Activated T-helper 9 cell treated with anti-CD3 and anti-CD28 coated beads, Interleukin-2, amount 50 U/mL, for 16 hours (primary cell): ENCODE measurements at regions not wholly inside any gene's neighbourhood (a gene's known extent, or its start where the extent isn't known, plus 50 kb on each side); places are given as distances from the start of the nearest gene placed in this dataset.
"Not testable (repeated sequence)": the region's sequence is repeated elsewhere in the genome, so short reads cannot be mapped to it uniquely, and the experiment has no call there.

Source experiments
- DNase-seq: peaks from one replicate; pipeline ENCODE4 v3.0.0-alpha.2; 2020; ENCODE audit warnings: low read depth

DNA sequence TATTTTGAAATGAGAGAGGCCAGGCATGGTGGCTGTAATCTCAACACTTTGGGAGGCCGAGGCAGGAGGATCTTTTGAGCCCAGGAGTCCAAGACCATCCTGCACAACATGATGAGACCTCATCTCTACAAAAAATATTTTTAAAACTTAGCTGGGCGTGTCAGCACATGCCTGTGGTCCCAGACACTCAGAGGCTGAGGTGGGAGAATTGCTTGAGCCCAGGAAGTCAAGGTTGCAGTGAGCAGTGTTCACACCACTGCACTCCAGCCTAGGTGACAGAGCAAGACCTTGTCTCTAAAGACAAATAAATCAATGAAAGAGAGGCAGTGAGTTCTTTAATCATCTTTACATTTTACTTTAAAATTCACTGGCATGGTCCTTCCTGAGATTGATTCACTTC, 124.5 kb downstream of the DUSP6 start:
- no peak for DNase-seq

DNA sequence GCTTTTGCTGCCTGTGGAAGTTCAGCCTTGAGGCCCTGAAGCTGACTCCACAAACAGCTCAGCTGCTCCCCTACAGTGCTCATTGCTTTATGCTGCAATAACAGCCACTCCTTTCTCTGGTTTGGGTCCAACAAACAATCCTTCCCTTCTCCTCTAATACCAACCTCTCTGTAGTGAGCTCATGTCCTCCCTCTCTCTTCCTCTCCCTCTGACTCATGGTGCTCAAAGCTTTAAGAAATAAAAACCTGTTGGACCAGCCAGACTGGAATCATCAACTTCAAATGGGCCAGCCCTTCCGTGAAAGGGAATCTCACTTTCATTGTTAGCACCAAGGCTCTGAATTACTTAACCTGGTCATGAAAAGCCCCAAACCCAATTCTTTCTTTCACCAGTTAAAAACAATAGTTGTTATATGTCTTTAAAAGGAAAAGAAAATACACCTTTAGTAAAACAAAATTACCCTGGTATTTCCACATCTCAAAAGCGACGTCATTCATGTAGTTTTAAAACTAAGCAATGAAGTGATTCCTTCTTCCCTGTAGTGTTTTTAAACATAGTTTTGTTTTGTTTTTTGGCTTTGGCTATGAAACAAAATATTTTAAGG, 126.4 kb downstream of the DUSP6 start:
- no peak for DNase-seq

DNA sequence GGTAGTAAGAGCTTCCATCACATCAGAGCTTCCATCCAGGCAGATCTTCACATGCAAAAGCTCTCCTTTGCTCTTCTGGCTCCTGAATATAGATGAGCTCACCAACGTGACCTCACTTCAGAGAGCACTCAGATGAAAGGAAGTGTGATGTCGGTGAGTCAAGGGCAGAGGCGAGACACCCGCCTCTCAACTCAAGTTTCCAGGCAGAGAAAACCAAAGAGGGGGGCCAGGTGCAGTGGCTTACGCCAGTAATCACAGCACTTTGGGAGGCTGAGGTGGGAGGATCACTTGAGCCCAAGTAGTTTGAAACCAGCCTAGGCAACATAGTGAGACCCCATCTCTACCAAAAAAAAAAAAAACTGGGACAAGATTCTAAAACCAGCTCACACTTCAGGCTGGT, 126.9 kb downstream of the DUSP6 start:
- peak; percentile 60 for DNase-seq

DNA sequence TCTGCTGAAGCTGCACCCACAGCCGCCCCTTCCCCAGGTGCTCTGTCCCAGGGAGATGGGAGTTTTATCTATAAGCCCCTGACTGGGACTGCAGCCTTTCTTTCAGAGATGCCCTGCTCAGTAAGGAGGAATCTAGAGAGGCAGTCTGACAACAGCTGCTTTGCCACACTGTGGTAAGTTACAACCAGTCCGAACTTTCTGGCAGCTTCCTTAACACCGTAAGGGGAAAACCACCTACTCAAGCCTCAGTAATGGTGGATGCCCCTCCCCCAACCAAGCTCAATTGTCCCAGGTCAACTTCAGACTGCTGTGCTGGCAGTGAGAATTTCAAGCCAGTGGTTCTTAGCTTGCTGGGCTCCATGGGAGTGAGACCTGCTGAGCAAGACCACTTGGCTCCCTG, 129.7 kb downstream of the DUSP6 start:
- DNase-seq: not testable (repeated sequence)

DNA sequence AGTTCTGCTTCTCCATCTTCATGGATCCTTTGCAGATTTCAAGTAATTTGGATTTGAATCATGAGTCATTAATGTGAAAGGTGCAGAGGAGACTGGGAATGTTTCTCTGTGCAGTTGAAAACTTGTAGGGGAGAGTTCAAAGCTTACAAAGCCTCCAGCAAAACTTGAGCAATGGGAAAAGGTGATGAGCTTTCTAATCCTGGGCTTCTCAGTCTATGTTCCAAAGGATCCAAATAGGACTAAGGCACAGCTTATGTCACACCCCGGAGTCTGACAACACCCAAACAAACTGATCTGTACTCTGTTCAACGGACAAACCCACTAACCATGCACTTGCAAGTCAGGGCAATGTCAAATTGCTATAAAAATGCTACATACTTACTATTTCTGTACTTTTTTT, 134.8 kb downstream of the DUSP6 start:
- no peak for DNase-seq

DNA sequence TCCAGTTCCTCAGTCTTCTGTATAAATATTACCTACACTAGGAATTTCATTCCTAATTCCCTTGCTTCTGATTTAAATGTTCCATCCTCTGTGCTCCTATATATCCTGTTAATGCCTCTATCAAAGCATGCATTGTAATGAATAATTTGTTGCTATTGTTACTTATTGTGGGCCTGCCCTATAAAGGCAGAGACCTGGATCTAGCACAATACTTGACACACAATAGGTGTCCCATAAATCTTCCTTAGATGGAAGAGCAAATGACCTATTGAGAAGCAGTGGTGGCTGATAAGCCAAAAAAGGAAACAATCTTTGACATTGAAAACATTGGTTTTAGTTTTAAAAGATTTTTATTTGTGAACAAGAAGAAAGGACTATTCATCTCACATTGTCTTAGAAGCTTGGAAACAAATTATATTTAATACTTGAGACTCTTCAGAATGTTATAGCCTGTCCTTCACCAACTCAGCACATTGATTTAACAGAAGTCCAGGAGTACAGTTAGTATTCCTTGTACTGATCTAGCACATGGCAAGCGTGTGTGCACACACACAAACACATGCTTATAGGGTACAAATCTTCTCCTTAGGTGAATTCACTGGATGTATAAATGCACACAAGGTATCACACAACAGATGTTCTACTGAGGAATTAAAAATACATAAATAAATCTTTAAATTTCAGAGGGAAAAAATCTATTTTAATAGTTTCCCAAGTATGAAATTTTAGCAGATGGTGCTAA, 135.9 kb downstream of the DUSP6 start:
- DNase-seq: no peak

DNA sequence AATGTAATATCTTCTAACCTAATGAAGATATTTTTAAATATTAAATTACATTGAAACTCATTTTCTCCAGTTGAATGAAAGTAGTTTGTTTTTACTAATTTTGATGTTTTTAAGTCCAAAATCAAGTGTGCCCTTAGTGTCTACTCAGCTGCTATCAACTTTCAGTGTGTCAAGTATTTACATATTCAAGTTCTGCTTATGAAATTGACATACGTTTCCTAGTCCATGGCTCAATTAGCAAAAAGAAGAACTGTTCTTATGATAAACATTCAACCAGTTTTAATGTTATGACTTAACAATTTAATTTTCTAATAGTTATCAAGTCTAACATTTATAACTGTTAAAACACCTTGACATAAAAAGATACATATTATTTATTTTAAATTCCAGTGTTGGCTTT, 137.1 kb downstream of the DUSP6 start:
- no peak for DNase-seq

DNA sequence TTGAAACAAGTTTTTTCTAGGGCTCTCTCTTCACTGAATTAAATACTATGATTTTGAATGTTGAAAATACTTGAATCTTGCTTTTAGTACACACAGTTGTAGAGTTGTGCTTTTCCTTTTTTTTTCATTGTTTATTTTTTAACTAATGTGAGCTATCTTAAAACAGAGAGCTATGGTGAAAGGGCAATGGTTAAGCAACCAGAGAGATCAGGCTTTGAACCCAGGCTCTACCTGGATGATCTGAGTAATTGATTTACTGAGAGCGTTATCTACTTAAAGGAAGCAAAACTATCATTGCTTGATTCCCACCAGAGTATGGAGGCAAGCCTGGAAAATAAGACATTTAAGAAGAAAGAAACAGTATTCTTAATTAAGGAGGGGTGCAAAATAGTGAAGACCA, 138.6 kb downstream of the DUSP6 start:
- DNase-seq: no peak

DNA sequence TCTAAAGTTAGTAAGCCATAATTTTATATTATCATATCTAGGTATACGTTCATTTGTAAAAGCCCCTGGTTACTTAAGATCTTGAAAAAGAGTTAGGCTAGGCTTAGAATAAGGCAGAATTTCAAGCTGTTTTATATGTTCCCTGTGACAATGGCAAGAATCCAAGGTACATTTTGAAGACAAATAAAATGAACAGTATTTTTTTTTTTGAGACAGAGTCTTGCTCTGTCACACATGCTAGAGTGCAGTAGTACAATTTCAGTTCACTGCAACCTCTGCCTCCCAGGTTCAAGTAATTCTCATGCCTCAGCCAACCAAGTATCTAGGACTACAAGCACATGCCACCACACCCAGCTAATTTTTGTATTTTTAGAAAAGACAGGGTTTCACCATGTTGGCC, 139.2 kb downstream of the DUSP6 start:
- no peak for DNase-seq

DNA sequence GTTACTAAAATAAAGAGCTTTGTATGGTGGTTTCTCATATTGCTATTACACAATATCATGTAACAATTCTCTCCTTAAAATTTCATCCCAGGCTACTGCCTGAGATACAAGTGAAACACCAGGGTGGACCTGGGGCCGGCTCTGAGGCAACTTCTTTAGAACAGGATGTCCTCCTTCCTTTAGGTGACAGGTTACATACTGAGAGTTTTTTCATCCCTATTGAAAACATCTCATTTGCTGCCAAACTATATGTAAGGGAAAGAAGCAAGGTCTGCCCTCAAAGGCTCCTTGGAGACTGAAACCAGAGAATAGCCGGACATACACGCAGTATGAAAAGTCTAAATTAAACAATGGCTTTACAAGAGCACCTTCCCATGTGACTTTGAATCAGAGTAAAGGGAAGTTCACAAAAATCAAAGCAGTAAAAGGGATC, 139.9 kb downstream of the DUSP6 start:
- DNase-seq: no peak

DNA sequence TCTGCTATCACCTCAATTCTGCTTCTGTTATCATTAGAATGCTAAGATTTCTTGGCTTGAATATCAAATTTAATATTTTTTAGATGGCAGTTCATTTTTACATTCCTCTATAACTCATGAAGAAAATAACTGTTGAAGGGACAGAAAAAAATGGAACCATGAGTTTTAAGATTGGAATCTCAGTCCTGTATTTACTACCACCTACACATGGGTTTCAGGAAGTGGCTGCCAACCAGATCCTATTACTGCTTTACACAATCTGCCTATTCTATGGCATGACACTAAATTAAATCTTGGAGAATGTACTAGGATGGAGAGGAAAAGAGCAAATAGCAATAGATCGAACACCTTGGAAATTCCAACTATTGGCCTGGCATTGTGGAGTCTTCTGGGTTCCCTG, 140.8 kb downstream of the DUSP6 start:
- DNase-seq: no peak

DNA sequence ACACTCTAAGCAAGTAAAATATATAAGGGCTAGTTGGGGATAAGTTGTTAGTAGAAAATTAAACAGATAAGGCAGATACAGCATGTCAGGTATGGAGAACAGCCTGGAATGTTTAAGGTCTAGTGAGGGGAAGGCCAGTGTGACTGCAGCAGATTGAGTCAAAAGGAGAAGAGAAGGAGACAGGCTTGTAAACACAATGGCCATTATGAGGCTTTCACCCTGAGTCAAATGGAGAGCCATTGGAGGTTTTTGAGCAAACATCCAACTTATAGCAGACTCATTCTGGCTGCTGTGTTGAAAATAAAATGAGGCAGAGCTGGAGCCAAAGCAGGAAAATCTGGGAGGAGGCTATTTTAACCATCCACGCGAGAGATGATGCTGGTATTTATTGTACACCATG, 142.0 kb downstream of the DUSP6 start:
- no peak for DNase-seq

DNA sequence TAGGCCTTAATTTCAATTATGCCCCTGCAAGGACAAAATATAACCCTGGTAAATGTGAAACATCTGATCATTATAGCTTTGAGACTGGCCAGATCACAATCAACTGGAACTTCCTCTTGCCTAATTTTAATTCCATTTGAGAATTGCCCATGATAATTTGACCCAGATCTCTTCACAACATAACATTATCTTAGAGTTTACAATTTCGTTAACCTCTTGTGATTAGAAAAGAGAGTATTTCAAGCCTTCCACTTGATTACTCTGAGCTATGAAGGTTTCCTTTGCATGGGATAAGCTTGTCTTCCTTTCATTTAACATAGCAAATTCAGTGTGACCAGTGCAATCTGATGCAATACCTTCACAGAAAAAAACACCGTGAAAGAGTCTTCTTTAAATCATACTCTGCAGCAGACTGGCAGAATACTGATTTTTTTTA, 143.6 kb downstream of the DUSP6 start:
- DNase-seq: no peak

DNA sequence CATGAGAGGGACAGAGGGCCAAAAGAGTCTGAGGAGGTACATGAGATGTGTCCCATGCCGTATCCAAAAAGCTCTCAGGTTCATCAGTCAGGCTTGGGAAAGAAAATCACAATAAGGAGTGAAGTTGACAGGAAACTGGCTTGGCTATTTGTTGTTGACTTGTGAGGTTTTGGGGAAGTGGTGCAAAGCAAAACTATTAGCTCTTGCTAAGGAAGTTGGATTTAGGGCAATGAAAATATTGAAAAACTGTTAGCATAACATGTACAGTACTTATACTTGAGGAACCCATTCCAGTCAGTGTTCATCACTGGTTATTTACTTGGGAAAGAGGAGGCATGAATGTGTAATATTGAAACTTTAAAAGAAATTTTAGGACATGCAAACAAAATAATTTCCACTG, 145.9 kb downstream of the DUSP6 start:
- no peak for DNase-seq

DNA sequence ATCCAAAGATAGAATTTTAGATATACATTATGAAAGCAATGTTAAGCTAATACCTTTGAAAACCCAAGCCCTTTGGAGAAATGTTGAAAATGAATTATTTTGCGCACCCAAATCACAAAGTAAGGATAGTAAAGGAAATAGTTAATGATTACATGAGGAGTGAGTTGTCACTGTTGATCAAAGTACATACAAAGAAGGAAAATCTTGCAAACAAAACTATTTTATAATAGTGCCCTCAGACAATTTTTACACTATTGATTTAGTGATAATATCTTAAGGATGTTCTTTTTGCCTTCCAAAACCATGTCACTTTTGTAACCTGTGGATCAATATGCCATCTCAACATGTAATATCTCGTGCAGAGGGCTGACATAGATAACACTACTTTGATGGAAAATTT, 146.8 kb downstream of the DUSP6 start:
- DNase-seq: no peak

DNA sequence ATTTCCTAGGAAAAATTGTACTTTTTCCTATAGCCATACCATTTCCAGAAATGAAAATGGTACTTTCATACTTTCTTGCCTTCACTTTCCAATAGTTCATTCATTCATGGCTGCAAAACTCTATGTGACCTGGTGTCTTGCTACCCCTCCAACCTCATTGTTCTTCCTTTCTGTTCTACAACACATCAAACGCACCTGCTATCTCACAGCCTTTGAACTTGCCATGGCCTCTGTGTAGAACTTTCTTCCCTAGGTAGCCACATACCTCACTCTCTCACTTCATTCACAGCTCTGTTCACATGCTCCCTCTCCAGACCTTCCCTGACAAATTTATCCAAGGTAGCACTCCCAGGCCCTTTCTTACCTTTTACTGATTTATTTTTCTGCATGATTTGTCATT, 149.2 kb downstream of the DUSP6 start:
- no peak for DNase-seq

DNA sequence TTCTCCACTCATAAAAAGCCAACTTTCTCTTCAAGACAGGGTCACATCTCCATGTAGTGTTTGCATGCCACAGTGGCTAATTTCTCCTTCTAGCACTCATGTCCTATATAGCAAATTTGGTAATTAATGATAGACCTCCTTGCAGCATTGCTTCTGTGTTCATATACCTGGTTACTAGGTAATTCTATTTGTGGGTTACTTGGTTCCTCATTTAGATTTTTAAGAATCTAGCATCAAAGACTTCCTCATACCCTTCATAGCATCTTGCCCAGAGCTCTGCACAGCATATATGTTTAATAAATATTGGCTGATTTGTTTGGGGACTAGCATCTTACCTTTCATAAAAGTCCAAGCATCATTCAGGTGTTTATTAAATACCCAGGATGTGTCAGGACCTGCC, 152.1 kb downstream of the DUSP6 start:
- no peak for DNase-seq

DNA sequence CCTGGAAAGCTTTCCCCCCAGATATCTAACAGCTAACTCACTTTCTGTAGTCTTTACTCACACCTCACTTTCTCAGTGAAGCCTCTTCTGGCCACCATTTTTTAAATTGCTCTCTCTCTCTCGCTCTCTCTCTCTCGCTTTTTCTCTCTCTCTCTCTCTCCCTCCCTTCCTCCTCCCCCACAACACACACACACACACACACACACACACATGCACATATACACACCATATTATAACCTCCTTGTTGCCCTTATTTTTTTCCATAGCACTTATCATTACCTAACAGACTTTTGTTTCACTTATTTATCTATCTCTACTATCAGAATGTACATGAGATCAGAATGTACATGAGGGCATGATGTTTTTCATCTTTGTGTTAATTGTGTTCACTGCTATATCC, 156.8 kb downstream of the DUSP6 start:
- DNase-seq: no peak

DNA sequence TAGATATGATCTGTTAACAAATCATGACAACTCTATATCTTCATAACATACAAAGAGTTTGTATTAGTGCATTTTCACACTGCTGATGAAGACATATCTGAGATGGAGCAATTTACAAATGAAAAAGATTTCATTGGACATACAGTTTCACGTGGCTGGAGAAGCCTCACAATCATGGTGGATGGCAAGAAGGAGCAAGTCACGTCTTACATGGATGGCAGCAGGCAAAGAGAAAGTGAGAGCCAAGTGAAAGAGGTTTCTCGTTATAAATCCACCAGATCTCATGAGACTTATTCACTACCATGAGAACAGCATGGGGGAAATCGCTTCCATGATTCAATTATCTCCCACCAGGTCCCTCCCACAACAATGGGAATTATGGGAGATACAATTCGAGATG, 157.6 kb downstream of the DUSP6 start:
- no peak for DNase-seq

DNA sequence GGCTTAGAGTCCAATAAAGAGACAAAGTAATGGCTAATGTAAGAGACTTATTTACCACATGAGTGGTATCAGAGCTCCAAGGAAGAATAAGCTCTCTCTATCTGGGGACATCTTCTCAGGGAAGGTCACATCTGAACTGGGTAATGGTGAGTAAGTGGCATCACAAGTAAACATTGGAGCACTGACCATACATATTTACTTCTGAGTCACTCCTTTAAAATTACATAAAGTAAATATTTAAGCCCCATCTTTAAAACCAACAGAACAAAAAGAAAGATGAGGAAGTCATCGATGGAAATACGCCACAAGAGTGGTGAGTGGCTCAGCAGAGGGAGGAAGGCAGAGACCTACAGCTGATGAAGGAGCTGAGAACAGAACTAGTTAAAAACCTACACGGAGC, 159.9 kb downstream of the DUSP6 start:
- no peak for DNase-seq

DNA sequence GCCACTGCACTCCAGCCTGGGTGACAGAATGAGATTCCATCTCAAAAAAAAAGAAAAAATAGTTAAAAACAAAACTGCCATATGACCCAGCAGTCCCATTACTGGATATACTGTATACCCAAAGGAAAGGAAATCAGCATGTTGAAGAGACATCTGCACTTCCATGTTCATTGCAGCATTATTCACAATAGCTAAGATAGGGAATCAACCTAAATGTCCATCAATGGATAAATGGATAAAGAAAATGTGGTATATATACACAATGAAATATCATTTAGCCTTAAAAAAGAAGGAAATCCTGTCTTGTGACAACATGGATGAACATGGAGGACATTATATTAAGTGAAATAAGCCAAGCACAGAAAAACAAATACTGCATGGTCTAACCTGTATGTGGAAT, 160.7 kb downstream of the DUSP6 start:
- DNase-seq: not testable (repeated sequence)

DNA sequence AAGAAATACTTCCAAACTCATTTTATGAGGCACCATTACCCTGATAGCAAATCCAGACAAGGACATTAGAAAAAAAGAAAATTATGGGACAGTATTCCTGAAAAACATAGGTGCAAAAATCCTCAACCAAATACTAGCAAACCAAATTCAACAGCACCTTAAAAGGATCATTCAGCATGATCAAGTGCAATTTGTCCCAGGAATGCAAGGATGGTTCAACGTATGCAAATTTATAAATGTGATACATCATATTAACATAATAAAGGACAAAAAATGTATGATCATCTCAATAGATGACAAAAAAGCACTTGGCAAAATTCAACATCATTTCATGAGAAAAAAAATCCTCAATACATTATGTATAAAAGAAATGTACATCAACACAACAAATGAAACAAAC, 162.9 kb downstream of the DUSP6 start:
- no peak for DNase-seq

DNA sequence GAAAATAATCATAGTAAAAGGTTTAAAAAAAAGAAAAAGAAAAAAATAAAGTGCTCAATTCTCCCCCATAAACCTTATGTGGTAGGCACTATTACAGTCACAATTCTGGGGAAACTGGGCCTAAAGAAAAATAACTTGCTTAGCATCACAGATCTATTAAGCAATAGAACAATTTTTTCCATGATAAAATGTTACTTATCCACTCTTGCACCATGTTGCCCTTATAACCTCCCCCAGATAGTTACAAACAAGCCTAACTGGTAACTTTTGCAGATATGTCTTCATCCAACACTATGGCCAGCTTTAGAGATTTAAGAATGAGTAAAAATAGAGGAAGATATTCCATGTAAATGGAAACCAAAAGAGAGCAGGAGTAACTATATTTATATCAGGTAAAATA, 164.8 kb downstream of the DUSP6 start:
- DNase-seq: no peak

DNA sequence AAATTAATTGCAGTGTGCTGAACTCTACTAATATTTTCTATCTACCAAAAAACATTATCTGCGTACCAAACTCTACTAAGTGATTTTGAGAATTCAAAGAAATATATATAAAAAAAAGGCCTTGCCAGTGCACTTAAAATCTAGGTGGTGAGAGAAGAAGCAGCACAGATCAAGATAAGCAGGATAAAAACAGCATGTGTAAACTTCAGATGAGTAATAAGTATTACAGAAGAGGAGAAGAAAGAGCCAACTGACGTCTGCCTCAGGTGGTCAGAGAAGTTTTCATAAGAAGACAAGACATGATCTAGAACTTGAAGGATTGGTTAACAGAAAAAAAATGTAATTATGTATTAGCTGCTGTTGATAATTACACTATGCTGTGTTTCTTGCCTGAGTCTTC, 166.4 kb downstream of the DUSP6 start:
- DNase-seq: no peak
